ENCODE measurements at regions not wholly inside any gene's neighbourhood (a gene's known extent, or its start where the extent isn't known, plus 50 kb on each side); places are given as distances from the start of the nearest gene placed in this dataset.

DNA sequence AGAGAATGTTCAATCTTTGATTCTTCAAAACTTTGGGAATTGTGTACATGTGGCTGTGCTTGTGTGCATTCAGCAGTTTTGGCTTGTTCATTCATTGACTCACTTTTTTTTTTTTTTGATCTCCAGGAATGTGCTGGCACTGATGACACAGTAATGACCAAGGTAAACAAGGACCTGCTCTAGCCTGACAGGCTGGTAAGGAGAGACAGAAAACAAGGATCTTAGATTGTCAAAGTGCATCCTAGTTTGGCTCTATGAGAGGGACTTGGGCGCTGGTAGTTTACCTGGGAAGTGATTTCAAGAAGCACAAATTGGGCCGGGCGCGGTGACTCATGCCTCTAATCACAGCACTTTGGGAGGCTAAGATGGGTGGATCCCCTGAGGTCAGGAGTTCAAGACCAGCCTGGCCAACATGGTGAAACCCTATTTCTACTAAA is 233.1 kb upstream of the WSCD1 start:
- Histone ChIP-seq H3K9me3 (ENCODE audit: control insufficient read depth, low read depth, low read length) (no peaks in the 10 kb centered on the region), H2AK5ac (ENCODE audit: insufficient read length, low read length) (no peak overlapping the region), H2BK5ac (ENCODE audit: insufficient read length, low read length) (no peak overlapping the region), H3K79me2 (ENCODE audit: insufficient read depth, low read length) (no peaks in the 10 kb centered on the region), H4K8ac (replicated peaks; ENCODE audit: insufficient read length, low read depth, low read length) (no peak overlapping the region), H2BK120ac (ENCODE audit: low read depth, low read length, poor library complexity, severe bottlenecking) (no peak overlapping the region), H2BK12ac (ENCODE audit: insufficient read length, low read depth, low read length) (no peak overlapping the region), H3K27ac (ENCODE audit: insufficient read length, low read depth, low read length) (no peak overlapping the region), H4K5ac (ENCODE audit: insufficient read length, low read depth, low read length) (no peak overlapping the region), H3K23ac (ENCODE audit: insufficient read length, low read depth, low read length) (no peak overlapping the region), H2BK15ac (ENCODE audit: low read depth, low read length) (no peak overlapping the region), H3K23me2 (ENCODE audit: insufficient read length, low read depth, low read length, poor library complexity, severe bottlenecking) (no peaks in the 10 kb centered on the region), H3T11ph (ENCODE audit: low read length) (no peak overlapping the region), H3K4ac (ENCODE audit: low read depth, low read length) (no peak overlapping the region), H3K14ac (ENCODE audit: insufficient read depth, low read length) (no peak overlapping the region), H2AFZ (ENCODE audit: low read length) (no peak overlapping the region), H3K27me3 (ENCODE audit: insufficient read depth, low read length) (no peaks in the 10 kb centered on the region), H4K91ac (ENCODE audit: insufficient read length, low read depth, low read length) (no peak overlapping the region), H3K4me2 (ENCODE audit: insufficient read depth, insufficient read length, low read length) (no peak overlapping the region), H2BK20ac (ENCODE audit: low read depth, low read length, poor library complexity, severe bottlenecking) (no peak overlapping the region), H3K4me1 (ENCODE audit: insufficient read depth, low read length) (peaks cover 2% of the 10 kb centered on the region; the same call in 1 of the 2 replicates), H3K79me1 (ENCODE audit: insufficient read depth, low read depth, low read length, poor library complexity, severe bottlenecking) (no peaks in the 10 kb centered on the region), H3K56ac (ENCODE audit: insufficient read length, low read depth, low read length) (no peak overlapping the region), H4K20me1 (ENCODE audit: control insufficient read depth, insufficient read depth, insufficient read length) (no peaks in the 10 kb centered on the region), H3K9ac (ENCODE audit: extremely low read depth, insufficient read length, low read length) (no peak overlapping the region), H3K18ac (ENCODE audit: insufficient read length, low read depth, low read length) (no peak overlapping the region)
- Mint-ChIP-seq H3K9me3 (no peaks in the 10 kb centered on the region; a peak in 1 of 5 replicates), H3K36me3 (ENCODE audit: insufficient read depth in 1 of 3, low read depth in 3 of 3) (no peaks in the 10 kb centered on the region), H3K4me1 (peaks cover 23 to 29% of the 10 kb centered on the region in 2 experiments), H3K27ac (no peak overlapping the region), H3K27me3 (ENCODE audit: low read depth) (no peaks in the 10 kb centered on the region), H3K4me3 (no peak overlapping the region)
- peak; percentile 22 for DNase-seq
- WGBS (ENCODE audit: extremely low coverage, insufficient read length, low lambda C conversion rate), result no CpG with 5 or more reads among the region's 4 CpGs
- TF ChIP-seq CTCF (conservative IDR thresholded peaks at IDR 0.05), result no peak
